GM21723 (cell line): ENCODE measurements at regions not wholly inside any gene's neighbourhood (a gene's known extent, or its start where the extent isn't known, plus 50 kb on each side); places are given as distances from the start of the nearest gene placed in this dataset.
"Not testable (repeated sequence)": the region's sequence is repeated elsewhere in the genome, so short reads cannot be mapped to it uniquely, and the experiment has no call there.

Experiments
- ATAC-seq: cut with Tn5 transposase; IDR thresholded peaks from one replicate; pipeline ENCODE4 v1.9.1; 2021; ENCODE audit warnings: mild to moderate bottlenecking, moderate library complexity; ENCODE audit not compliant: unreplicated experiment

- no peak for ATAC-seq
Measured at GRCh38 chr6:115310156-115310555, 750.5 kb downstream of the FRK start.

GRCh38 chr6:115302731-115303130 is 758.0 kb downstream of the FRK start:
- no peak for ATAC-seq

DNA sequence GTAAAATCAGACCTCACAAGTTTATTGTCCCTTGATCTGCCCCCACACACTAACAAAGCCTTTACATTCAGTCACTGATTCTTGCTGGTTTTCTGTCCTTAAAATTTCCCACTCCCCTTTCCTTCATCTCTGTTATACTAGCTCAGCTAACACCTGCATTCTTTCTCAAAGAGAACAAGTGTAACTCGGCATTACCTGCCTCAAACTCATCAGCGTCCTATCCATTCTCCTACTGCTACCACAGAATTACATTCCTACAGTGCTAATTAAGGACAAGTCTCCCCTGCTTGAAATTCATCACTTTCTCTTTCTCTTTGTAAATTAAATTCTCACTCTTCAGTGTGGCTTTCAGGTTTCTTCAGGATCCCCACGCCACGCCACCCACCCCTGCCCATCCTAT is 773.2 kb downstream of the FRK start:
- ATAC-seq: no peak

GRCh38 chr6:115276881-115277565 is 783.7 kb downstream of the FRK start:
- no peak for ATAC-seq

GRCh38 chr6:115272311-115272710 is 788.4 kb downstream of the FRK start:
- ATAC-seq: no peak

DNA sequence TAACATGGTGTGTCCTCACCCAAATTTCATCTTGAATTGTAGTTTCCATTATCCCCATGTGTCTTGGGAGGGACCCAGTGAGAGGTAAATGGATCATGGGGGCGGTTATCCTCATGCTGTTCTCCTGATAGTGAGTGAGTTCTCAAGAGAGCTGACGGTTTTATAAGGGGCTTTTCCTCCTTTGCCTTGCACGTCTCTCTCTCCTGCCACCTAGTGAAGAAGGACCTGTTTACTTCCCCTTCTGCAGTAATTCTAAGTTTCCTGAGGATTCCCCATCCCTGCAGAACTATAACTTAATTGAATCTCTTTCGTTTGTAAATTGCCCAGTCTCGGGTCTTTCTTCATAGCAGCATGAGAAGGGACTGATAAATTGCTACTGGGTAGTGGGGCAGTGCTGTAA is 789.3 kb downstream of the FRK start:
- ATAC-seq: no peak

GRCh38 chr6:115270953-115271352 is 789.7 kb downstream of the FRK start:
- no peak for ATAC-seq

DNA sequence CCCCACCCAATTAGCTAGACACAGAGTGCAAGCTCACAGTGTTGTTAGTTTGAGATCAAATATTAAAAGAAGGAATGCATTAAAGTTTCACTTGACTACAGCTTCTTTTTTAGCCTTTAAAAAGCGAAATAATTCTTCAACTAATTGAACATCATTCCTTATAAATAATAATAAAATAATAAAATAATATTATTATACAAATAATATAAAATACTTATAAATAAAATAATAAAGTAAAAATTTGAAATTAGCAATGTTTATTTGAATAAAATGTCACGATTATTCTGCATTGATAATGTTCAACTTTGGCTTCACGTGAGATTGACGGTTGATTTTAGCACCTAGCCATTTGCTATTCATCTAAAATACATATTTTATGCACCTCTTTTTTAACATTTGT is 819.3 kb downstream of the FRK start:
- no peak for ATAC-seq

GRCh38 chr6:115221198-115221597 is 839.5 kb downstream of the FRK start:
- no peak for ATAC-seq

DNA sequence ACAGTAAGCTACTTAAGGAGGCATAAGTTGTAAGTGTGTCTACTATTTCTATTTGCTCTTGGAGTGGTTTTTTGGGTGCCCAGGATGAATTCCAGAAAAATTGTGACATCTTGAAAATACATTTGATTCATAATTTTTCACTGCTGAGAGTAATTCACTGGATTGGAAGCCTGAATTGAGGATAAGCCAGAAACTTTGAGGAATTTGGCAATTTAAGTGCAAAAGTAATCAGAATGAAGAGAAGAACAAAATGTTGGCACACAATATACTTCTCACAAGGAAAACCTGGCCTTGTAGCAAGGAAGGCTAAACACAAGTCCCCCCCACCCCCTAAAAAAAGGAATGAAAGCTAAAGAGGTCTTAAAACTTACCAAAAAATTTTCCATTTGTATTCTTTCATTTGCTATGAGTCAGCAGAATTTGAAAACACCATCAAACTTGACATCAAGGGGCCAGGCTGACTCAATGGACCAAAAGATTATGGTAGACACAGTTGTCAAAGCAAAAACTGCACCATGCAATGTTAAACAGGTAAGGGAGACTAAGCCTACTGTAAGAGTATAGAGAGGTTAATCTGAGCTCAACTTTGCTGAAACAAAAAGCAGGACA is 840.0 kb downstream of the FRK start:
- ATAC-seq: no peak

- no peak for ATAC-seq
Measured at GRCh38 chr6:115219645-115220044, 841.0 kb downstream of the FRK start.

- ATAC-seq: no peak
Measured at GRCh38 chr6:115216835-115217234, 843.9 kb downstream of the FRK start.

DNA sequence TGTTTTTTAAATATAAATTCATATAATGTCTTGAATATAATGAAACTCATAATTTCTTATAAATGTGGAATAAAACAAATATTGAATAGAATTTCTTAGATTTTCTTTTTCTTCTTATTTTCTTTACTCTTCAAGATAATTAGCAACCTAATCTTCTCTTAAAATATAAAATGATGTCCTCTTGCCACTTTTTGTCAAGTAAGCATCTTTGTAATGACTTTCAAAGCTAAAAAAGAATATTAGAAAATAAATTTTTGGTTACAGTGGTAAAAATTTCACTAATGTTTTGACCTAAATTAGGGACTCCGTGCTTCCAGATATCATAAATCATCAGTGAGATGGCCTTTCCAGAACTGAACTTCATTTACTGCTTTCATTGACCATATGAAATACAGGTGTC is 846.4 kb downstream of the FRK start:
- no peak for ATAC-seq

DNA sequence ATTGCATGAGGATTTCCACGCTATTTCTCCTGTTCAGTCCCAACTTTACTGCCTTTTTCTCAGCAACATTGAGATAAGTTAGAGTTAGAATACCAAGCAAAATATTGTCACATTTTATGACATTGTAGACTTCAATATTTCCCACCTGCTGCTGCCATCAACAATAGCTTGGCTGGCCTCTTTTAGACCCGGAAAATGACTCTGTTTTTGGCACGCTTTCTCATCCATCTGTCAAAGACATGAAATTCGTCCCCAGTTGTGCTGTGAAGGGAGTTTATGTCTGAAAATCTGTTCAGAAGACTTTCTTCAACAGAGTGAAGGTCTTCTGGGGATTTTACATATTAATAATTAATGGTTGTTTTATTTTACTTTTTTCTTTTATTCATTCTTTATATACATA is 857.3 kb downstream of the FRK start:
- no peak for ATAC-seq

DNA sequence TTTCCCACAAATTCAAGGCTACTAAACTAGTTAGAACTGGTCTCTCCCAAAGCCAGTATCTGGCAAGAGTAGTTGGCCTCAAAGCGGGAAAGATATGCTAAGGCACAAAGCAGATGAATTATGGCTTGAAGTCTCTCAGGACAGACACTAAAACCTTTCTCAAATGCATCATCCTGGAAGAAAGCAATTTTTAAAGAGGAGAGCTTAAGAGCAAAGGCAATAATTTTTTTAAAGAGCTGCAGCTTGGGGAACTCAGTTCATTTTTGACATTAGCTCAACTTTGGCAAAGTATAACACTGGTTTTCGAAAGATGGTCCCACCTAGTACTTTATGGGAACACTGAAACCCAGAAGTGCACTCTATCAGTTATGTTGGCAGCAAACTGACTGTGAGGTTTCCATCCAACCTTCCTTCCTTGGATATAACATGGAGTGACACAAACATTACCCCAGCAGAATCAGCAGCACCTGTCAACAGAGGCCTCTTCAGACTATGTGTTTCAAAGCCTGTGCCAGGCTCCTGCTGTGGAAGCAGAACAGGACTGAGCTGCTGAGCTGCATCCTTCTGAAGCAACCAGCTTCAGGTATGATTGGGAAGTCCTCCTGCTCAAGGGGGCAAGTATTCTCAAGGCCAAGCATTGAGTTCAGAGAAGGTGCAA is 852.3 kb upstream of the HS3ST5 start:
- no peak for ATAC-seq

- no peak for ATAC-seq
Measured at GRCh38 chr6:115191989-115192388, 849.2 kb upstream of the HS3ST5 start.

GRCh38 chr6:115190534-115190933 is 847.7 kb upstream of the HS3ST5 start:
- no peak for ATAC-seq

DNA sequence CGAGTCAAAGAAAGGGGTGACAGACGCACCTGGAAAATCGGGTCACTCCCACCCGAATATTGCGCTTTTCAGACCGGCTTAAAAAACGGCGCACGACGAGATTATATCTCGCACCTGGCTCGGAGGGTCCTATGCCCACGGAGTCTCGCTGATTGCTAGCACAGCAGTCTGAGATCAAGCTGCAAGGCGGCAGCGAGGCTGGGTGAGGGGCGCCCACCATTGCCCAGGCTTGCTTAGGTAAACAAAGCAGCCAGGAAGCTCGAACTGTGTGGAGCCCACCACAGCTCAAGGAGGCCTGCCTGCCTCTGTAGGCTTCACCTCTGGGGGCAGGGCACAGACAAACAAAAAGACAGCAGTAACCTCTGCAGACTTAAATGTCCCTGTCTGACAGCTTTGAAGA is 832.6 kb upstream of the HS3ST5 start:
- ATAC-seq: not testable (repeated sequence)

- ATAC-seq: not testable (repeated sequence)
Measured at GRCh38 chr6:115165912-115166311, 823.1 kb upstream of the HS3ST5 start.

DNA sequence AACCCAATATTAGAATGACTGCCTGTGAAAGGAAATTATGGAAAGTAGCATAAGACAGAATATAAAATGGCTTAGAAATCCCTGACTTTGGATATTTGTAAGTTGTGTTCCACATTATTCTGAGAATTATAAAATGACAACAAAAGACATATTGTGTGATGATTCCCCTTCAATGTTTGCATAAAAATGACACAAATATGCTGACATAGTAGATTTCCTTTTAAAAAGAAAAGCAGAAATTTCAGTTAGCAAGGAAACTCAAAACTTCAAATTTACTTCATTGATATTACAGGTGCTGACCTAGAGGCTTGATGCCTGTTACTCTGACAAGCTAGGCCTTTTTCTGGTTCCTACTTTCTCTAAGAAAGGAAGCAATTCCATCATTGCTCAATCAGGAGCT is 816.9 kb upstream of the HS3ST5 start:
- ATAC-seq: no peak

DNA sequence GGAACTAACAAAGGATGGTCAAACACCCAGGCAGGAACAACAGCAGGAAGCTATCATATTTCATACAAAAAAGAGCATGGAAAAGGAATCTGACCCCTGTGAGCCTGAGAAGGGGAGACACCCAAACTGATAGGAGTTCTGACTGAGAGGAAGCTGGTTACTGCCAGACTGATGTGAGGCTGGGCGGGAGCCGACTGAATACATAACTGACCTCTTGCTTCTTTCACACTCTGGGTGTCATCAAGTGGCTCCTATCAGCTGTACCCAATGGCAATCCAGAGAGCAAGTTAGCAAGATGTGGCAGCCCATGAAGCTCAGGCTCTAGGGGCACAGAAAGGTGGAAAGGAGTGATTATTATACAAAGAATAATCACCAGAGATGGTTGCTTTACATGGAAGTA is 795.1 kb upstream of the HS3ST5 start:
- ATAC-seq: no peak

DNA sequence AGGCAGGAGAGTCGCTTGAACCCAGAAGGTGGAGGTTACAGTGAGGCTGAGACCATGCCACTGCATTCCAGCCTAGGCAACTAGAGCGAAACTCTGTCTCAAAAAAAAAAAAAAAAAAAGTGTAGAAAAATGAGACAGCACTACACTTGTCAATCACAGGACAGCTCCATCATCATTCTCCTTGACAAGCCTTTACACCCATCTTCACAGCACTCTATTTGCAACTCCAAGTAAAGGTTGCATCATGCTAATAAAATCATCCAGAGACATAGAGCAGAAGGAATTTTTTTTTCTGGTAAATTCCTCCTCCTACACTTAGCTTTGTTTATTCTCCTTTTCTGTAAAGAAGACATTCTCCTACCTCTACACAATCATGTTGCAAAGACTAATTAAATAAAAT is 791.0 kb upstream of the HS3ST5 start:
- ATAC-seq: no peak
